ENCODE measurements at regions not wholly inside any gene's neighbourhood (a gene's known extent, or its start where the extent isn't known, plus 50 kb on each side); places are given as distances from the start of the nearest gene placed in this dataset.

DNA sequence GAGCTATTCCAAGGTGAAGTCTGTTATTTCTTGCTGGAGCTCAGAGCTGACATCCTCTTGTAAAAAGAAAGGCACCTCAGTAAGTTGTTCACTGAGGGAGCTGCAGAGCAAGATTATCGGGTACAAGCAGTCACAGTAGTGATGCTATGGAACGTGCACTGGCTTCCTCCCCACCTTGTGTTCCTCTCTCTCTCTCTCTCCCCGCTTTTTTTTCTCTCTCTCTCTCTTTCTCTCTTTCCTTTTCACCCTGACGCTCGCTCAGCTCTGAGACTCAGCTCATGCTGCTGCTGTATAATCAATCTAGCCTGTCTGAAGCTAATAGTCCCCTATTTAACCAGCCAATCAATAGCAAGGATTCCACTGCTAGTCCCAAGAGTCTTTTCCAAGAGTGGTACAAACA lies 587.6 kb upstream of the CDH18 start:
- H3K4me2 ChIP-seq (ENCODE audit: control insufficient read depth, insufficient read depth) = no peak overlapping the region
- in situ Hi-C loops (cut with MboI) = no loop called here
- no peak for FAIRE-seq
- no peak overlapping the region for H2AFZ ChIP-seq (ENCODE audit: control insufficient read depth, low read depth, low read length)
- no peaks in the 10 kb centered on the region for H3K79me2 ChIP-seq (ENCODE audit: control insufficient read depth, insufficient read depth, low read length)
- WGBS (ENCODE audit: insufficient coverage, insufficient replicate concordance, low lambda C conversion rate, missing lambda C conversion rate) = 41% methylated on average over 5 of the region's 5 CpGs
- no peak overlapping the region for H3K9ac ChIP-seq (ENCODE audit: control insufficient read depth, insufficient read depth, low read length)
- no TSS peak for BruUV-seq (replicated peaks)
- intact Hi-C loops (cut with micrococcal nuclease; ENCODE audit: unreplicated experiment) = no loop called here
- ChIA-PET SMC1A (ENCODE audit: uncharacterized antibody, unreplicated experiment) (interaction anchor here (0.9 kb wide), 1 partner anchor 10 kb away, joined by 3 read pairs; no protein-coding TSS in a partner anchor), CTCF (interaction anchor here (0.8 kb wide), 1 partner anchor 86 kb away, joined by 4 read pairs; no protein-coding TSS in a partner anchor), POLR2A (no interaction called here), RAD21 (ENCODE audit: unreplicated experiment) (no interaction called here)
- no peak overlapping the region for H3K27ac ChIP-seq (ENCODE audit: control insufficient read depth, insufficient read depth)
- no peaks in the 10 kb centered on the region for H3K27me3 ChIP-seq (replicated peaks in 1 of 2; ENCODE audit: control insufficient read depth in 2 of 2, insufficient read depth in 2 of 2, low read length in 1 of 2)
- DNase-seq (ENCODE audit: low read depth, low spot score) = no peak
- no peaks in the 10 kb centered on the region for H3K36me3 ChIP-seq (ENCODE audit: control insufficient read depth in 2 of 2, insufficient read depth in 2 of 2, low read length in 1 of 2)
- H4K20me1 ChIP-seq (ENCODE audit: control insufficient read depth, insufficient read depth) = no peaks in the 10 kb centered on the region
- no peak overlapping the region for H3K4me3 ChIP-seq
- ATAC-seq = no peak
- H3K4me1 ChIP-seq (ENCODE audit: control insufficient read depth, insufficient read depth, low read length) = no peaks in the 10 kb centered on the region
- no peaks in the 10 kb centered on the region for H3K9me3 ChIP-seq (replicated peaks; ENCODE audit: control insufficient read depth, insufficient read depth, low read length)
- no peak for TF ChIP-seq IRF3 (IDR thresholded peaks at IDR 0.05)
- no peak for TF ChIP-seq SRF (IDR thresholded peaks at IDR 0.05; ENCODE audit: low read depth in 2 of 2, low read length in 2 of 2)
- no peak for TF ChIP-seq ATF3 (IDR thresholded peaks at IDR 0.05; ENCODE audit: borderline replicate concordance, extremely low read depth, low read depth, low read length)
- no peak for TF ChIP-seq ZSCAN29 (IDR thresholded peaks at IDR 0.05)
- no peak for TF ChIP-seq PAX5 (IDR thresholded peaks at IDR 0.05; ENCODE audit: borderline replicate concordance, low read depth, low read length)
- TF ChIP-seq, protein P1, sequence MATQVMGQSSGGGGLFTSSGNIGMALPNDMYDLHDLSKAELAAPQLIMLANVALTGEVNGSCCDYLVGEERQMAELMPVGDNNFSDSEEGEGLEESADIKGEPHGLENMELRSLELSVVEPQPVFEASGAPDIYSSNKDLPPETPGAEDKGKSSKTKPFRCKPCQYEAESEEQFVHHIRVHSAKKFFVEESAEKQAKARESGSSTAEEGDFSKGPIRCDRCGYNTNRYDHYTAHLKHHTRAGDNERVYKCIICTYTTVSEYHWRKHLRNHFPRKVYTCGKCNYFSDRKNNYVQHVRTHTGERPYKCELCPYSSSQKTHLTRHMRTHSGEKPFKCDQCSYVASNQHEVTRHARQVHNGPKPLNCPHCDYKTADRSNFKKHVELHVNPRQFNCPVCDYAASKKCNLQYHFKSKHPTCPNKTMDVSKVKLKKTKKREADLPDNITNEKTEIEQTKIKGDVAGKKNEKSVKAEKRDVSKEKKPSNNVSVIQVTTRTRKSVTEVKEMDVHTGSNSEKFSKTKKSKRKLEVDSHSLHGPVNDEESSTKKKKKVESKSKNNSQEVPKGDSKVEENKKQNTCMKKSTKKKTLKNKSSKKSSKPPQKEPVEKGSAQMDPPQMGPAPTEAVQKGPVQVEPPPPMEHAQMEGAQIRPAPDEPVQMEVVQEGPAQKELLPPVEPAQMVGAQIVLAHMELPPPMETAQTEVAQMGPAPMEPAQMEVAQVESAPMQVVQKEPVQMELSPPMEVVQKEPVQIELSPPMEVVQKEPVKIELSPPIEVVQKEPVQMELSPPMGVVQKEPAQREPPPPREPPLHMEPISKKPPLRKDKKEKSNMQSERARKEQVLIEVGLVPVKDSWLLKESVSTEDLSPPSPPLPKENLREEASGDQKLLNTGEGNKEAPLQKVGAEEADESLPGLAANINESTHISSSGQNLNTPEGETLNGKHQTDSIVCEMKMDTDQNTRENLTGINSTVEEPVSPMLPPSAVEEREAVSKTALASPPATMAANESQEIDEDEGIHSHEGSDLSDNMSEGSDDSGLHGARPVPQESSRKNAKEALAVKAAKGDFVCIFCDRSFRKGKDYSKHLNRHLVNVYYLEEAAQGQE (IDR thresholded peaks at IDR 0.05; ENCODE audit: low read depth, low read length) = no peak
- TF ChIP-seq DPF2 (IDR thresholded peaks at IDR 0.05) = no peak
- TF ChIP-seq, protein P2, sequence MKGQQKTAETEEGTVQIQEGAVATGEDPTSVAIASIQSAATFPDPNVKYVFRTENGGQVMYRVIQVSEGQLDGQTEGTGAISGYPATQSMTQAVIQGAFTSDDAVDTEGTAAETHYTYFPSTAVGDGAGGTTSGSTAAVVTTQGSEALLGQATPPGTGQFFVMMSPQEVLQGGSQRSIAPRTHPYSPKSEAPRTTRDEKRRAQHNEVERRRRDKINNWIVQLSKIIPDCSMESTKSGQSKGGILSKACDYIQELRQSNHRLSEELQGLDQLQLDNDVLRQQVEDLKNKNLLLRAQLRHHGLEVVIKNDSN (IDR thresholded peaks at IDR 0.05; ENCODE audit: borderline replicate concordance, extremely low read length, insufficient read depth, low read depth, low read length) = no peak
- no peak for TF ChIP-seq TCF3 (IDR thresholded peaks at IDR 0.05; ENCODE audit: borderline replicate concordance, insufficient read depth, low read depth, low read length)
- TF ChIP-seq FOS (IDR thresholded peaks at IDR 0.05; ENCODE audit: borderline replicate concordance, extremely low read depth, insufficient read length) = no peak
- no peak for TF ChIP-seq CHD2 (IDR thresholded peaks at IDR 0.05; ENCODE audit: borderline replicate concordance, low read depth, low read length)
- no peak for TF ChIP-seq MEF2B (IDR thresholded peaks at IDR 0.05; ENCODE audit: partially characterized antibody, poor library complexity, severe bottlenecking)
- TF ChIP-seq KAT2A (conservative IDR thresholded peaks at IDR 0.05; ENCODE audit: control insufficient read depth, low read depth, low read length) = no peak
- no peak for TF ChIP-seq CREM (IDR thresholded peaks at IDR 0.05; ENCODE audit: low read depth)
- no peak for TF ChIP-seq TAF1 (IDR thresholded peaks at IDR 0.05; ENCODE audit: borderline replicate concordance, low read depth, low read length)
- TF ChIP-seq, protein P3, sequence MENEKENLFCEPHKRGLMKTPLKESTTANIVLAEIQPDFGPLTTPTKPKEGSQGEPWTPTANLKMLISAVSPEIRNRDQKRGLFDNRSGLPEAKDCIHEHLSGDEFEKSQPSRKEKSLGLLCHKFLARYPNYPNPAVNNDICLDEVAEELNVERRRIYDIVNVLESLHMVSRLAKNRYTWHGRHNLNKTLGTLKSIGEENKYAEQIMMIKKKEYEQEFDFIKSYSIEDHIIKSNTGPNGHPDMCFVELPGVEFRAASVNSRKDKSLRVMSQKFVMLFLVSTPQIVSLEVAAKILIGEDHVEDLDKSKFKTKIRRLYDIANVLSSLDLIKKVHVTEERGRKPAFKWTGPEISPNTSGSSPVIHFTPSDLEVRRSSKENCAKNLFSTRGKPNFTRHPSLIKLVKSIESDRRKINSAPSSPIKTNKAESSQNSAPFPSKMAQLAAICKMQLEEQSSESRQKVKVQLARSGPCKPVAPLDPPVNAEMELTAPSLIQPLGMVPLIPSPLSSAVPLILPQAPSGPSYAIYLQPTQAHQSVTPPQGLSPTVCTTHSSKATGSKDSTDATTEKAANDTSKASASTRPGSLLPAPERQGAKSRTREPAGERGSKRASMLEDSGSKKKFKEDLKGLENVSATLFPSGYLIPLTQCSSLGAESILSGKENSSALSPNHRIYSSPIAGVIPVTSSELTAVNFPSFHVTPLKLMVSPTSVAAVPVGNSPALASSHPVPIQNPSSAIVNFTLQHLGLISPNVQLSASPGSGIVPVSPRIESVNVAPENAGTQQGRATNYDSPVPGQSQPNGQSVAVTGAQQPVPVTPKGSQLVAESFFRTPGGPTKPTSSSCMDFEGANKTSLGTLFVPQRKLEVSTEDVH (IDR thresholded peaks at IDR 0.05; ENCODE audit: low read depth, partially characterized antibody) = no peak
- TF ChIP-seq GABPA (IDR thresholded peaks at IDR 0.05; ENCODE audit: low read depth) = no peak

Measured in GM12878 (cell line).